GM20431 (cell line): ENCODE measurements at regions not wholly inside any gene's neighbourhood (a gene's known extent, or its start where the extent isn't known, plus 50 kb on each side); places are given as distances from the start of the nearest gene placed in this dataset.

Experiments used
- in situ Hi-C: fragments of 300-500 bp; cut with MseI, MboI; formaldehyde crosslinking; loops from one replicate; pipeline ENCODE4 v1.15.0; 2020; ENCODE audit warnings: low sequenced_read_pairs; ENCODE audit not compliant: unreplicated experiment

DNA sequence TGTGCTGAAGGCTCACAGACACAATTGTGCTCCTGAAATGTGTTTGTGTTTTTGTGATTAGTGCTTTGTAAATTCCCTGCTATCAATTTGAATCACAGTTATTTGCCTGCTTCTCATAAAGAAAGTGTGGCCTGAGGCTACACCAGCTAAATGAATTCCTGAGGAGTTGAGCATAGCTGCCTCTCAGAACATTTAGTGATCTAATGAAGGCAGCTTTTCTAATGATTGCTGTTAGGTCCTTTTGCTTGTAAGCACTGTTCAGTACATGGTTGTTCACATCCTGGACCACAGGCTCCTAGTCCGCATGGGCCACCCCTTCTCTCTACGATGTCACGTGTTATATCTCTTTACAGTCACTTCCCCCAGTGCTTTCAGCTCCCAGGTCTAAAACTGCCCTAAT lies 238.2 kb downstream of the B3GLCT start:
- in situ Hi-C loops: loop anchor here (25.0 kb wide), 1 partner anchor 299 kb away; the partner anchor contains the start of gene RXFP2

DNA sequence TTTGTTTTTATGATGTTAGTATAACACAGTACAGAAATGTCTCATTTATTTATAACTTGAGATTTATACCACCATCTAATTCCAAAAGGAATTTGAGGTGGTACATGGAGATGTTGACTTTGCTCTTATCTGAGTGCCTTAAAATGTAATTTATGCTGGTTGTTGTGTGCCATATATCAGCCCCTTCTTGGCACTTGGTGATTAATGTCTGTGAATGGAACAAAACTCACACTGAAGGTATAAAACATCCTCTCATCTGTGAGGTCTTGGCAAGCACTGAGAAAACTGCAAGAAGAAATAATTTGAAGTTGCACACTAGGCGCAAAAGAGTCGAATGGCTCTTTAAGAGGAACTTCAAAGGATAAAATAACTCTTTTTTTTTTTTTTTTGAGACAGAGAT lies 240.4 kb downstream of the B3GLCT start:
- in situ Hi-C loops: loop anchor here (25.0 kb wide), 1 partner anchor 297 kb away; the partner anchor contains the start of gene RXFP2

- in situ Hi-C loops: loop anchor here (25.0 kb wide), 1 partner anchor 295 kb away; the partner anchor contains the start of gene RXFP2
Observed at GRCh38 chr13:31441800-31442510, 242.2 kb downstream of the B3GLCT start.

DNA sequence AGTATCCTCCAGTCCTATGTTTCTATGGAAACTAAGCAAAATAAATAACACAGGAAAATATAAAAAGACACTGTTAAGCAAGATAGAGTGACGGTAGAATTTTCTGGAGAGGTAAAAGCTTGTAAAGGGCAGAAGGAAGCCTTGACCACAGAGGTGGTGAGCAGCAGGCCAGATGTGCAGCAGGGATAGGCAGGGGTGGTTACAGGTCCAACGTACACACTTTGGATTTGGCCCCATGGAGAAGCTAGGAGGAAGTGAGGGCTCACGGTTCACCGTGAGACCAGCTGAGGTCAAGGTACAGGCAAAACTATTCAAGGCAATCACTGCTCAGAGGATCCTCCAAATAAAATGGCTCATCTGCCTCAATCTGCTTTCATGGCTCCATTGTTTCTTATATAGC lies 242.8 kb downstream of the B3GLCT start:
- in situ Hi-C loops: loop anchor here (25.0 kb wide), 1 partner anchor 295 kb away; the partner anchor contains the start of gene RXFP2

DNA sequence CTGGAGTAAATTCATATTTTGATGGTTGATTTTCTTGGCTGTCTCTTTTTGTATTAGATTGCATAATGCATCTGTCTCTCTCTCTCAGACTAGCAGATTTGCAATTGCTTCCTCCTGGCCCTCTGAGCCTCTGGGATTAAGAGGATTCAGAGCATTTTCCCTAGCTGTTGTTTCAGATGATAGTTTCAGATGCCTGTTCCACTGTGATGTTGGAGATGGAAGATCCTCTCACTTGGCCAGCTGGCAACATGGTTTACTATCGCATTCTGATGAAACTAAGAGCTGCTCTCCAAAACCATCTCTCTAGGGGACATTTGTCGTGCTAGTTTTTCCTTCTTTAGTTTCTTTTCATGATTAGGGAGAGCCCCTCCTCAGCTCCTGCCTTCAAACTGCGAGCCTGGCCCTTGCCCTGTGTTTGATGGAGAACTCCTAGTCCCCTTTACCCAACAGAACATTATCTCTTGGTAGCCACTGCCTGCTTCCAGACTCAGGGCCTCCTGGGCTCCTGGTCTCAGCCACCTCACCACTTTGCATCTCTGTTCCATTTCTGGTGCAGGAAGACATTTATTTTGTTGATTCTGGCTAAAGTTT lies 244.6 kb downstream of the B3GLCT start:
- in situ Hi-C loops: loop anchor here (25.0 kb wide), 1 partner anchor 293 kb away; the partner anchor contains the start of gene RXFP2

- in situ Hi-C loops: no loop called here
Observed at GRCh38 chr13:31452525-31452924, 252.8 kb downstream of the B3GLCT start.

GRCh38 chr13:31455581-31455980 lies 255.8 kb downstream of the B3GLCT start:
- in situ Hi-C loops: no loop called here

- in situ Hi-C loops: no loop called here
Observed at GRCh38 chr13:31456056-31456455, 256.3 kb downstream of the B3GLCT start.

- in situ Hi-C loops: no loop called here
Observed at GRCh38 chr13:31460061-31460460, 260.3 kb downstream of the B3GLCT start.

- in situ Hi-C loops: no loop called here
Observed at GRCh38 chr13:31461923-31462322, 262.1 kb downstream of the B3GLCT start.

- in situ Hi-C loops: no loop called here
Observed at GRCh38 chr13:31462766-31463165, 263.0 kb downstream of the B3GLCT start.

GRCh38 chr13:31468114-31468902 lies 268.5 kb downstream of the B3GLCT start:
- in situ Hi-C loops: no loop called here

- in situ Hi-C loops: no loop called here
Observed at GRCh38 chr13:31469377-31469776, 269.6 kb downstream of the B3GLCT start.

DNA sequence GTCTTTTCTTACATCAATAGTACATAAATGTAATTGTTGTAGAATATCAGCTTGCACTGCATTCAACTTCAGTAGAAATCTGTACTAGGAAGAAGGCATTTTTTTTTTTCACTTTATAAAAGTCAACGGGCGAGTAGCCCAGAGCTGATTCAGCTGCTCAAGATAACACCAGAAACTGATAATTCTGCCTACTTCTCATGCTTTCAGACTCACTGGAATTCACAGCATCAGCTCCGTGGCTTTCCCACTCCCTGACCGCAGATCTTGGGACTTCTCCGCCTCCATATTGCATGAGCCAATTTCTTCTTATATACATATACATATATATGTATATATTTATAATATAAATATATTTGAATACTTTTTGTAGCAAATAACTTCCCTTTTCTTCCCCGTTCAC lies 263.1 kb upstream of the RXFP2 start:
- in situ Hi-C loops: no loop called here

DNA sequence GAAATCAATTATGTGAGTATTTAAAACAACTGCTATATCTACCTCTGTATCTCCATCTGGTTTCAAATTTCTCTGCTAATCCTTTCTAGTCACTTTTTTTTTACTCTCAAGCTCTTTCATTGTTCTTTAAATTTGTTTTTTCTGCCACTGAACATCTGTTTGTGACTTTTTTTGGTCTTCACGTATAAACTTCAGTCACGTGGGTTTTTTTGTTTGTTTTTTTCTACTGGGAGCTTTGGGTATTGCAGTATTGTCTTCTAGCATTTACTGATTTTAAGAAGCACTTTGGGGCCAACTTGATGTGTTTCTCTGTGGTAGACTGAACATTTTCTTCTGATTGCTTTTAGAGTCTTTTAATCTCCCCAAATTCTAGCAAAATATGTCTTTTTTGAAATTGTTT lies 262.6 kb upstream of the RXFP2 start:
- in situ Hi-C loops: no loop called here

DNA sequence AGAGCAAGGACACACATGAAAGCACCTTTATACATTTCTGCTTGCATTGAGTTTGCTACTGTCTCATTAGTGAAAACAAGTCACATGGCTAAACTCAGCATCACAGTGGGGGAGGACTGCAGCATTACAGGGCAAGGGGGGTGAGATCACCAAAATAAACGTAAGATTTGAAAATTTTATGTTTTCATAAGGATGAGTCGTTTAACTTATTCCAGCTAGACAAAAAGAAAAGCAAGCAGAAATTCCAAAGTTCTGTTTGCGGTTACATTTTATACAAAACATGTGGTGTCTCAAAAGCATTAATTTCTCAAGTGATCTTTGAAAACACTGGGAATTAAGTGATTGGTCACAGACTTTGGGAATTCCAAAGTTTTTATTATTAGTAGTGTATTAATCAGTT lies 261.4 kb upstream of the RXFP2 start:
- in situ Hi-C loops: no loop called here

GRCh38 chr13:31485183-31485582 lies 254.1 kb upstream of the RXFP2 start:
- in situ Hi-C loops: no loop called here

DNA sequence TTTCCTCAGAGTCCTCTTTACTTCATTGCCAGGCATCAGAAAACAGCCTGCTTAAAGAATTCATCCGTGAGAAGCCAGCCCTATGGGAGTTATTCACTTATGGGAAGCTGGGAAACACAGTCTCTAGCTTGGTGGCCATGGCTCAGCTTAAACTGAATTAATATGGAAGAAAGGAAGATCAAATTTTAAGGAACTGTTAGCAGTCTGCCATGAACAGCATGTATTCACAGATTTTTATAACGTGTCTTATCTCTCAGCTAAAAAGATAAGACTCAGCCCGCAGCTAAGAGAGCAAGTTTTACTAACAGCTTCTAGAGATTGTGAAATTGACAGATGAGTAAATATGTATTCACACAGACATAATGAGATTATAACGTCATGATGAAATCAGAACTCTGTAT lies 253.7 kb upstream of the RXFP2 start:
- in situ Hi-C loops: no loop called here

- in situ Hi-C loops: no loop called here
Observed at GRCh38 chr13:31495336-31495735, 244.0 kb upstream of the RXFP2 start.

GRCh38 chr13:31499274-31499673 lies 240.1 kb upstream of the RXFP2 start:
- in situ Hi-C loops: no loop called here

GRCh38 chr13:31503626-31504025 lies 235.7 kb upstream of the RXFP2 start:
- in situ Hi-C loops: no loop called here
